Limb (tissue), 2 donors: ENCODE measurements at regions not wholly inside any gene's neighbourhood (a gene's known extent, or its start where the extent isn't known, plus 50 kb on each side); places are given as distances from the start of the nearest gene placed in this dataset.
"Not testable (repeated sequence)": the region's sequence is repeated elsewhere in the genome, so short reads cannot be mapped to it uniquely, and the experiment has no call there.

Experiments
- DNase-seq, 2 donors: peaks; one replicate each; pipeline ENCODE4 v3.0.0-alpha.2; 2016; ENCODE audit errors: extremely low spot score in 2 of 2

DNA sequence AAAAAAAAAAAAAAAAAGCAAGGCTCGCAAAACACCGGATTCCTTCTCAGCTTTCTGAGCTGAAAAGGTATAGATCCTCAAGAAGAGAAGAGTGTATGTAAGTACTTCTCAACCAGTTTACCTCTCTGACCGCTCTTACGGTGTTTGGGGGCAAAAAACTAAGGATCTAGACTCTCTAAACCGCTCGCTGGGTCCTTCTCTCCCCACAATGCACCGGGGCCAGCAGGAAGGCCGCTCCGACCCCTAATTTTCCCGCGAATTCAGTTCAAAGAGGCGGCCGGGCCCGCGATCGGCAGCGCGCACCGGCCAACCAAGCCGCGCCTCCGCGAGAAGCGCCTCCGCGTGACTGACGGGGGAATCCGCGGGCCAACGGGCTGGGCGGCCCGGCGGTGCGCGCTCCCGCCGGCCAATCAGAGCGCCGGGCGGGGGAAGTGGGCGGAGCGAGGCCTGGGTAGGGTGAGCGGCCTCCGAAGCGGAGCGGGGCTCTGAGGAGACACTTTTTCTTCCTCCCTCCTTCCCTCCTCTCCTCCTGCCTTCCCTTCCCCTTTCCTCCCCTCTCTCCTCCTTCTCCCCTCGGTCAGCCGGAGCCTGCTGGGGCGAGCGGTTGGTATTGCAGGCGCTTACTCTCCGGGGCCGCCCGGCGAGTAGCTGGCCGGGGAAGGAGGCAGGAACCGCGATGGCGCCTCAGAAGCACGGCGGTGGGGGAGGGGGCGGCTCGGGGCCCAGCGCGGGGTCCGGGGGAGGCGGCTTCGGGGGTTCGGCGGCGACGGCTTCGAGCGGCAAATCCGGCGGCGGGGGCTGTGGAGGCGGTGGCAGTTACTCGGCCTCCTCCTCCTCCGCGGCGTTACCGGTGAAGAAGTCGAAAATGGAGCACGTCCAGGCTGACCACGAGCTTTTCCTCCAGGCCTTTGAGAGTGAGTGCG is 93.0 kb downstream of the CRLF3 start:
- DNase-seq: peak; percentile 80 to 90

DNA sequence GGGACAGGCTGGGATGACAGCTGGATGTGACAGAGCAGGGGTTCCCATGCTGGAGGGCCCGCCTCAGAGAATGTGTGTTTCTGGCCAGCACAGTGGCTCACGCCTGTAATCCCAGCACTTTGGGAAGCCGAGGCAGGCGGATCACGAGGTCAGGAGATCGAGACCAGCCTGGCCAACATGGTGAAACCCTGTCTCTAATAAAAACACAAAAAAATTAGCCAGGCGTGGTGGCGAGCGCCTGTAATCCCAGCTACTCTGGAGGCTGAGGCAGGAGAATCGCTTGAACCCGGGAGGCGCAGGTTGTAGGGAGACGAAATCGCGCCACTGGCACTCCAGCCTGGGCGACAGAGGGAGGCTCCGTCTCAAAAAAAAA is 93.7 kb downstream of the CRLF3 start:
- not testable (repeated sequence) for DNase-seq

DNA sequence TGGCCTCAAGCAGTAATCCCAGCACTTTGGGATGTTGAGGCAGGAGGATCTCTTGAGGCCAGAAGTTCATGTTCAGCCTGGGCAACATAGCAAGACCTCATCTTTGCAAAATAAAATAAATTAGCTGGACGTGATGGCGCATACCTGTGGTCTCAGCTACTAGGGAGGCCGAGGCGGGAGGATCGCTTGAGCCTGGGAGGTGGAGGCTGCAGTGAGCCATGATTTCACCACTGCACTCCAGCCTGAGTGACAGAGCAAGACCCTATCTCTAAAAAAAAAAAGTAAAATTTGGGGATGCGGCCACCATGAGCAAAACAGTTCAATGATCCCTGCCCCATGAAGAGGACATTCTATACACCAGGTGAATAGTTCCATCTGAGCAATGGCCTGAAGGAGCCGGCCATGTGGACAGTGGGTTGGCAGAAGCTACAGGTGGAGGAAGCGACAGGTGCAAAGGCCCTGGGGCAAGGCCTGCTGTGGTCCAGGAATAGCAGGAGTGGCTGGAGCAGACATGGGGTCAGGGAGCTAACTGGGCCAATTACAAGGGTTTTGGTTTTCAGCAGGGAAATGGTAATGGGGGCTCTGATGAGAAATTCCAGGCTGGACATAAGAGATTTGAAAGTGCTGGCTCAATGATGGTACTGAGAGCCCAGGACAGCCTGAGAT is 94.2 kb downstream of the CRLF3 start:
- DNase-seq: not testable (repeated sequence)

DNA sequence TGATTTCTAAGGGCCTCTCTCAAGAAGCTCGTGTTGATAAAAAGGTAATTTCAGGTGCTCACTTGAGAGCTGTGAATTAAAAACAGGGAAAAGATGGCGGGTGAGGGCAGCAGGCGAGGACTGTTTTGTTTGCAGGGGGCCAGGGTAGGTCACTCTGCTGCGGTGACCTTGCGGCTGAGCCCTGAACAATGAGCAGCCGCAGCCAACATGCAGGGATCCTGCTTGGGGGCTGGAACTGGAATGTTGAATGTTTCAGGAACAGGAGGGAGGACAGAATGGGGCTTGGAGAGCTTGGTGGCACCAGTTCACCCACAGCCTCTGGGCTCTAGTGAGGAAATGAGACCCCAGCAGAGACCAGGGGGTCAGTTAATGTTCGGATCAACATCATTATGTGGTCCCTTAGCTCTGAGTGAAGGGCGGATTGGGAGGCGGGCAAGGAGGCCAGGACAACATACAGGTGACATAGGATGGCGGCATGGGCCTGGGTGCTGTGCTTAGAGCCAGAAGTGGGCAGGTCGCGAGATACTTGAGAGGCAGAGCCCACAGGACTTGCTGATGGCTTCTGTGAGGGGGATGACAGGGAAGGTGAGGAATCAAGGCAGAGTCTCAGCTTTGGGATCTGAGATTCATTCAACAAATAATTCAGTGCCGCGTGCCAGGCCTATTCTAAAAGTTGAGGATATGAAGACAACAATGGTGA is 94.9 kb downstream of the CRLF3 start:
- not testable (repeated sequence) for DNase-seq

DNA sequence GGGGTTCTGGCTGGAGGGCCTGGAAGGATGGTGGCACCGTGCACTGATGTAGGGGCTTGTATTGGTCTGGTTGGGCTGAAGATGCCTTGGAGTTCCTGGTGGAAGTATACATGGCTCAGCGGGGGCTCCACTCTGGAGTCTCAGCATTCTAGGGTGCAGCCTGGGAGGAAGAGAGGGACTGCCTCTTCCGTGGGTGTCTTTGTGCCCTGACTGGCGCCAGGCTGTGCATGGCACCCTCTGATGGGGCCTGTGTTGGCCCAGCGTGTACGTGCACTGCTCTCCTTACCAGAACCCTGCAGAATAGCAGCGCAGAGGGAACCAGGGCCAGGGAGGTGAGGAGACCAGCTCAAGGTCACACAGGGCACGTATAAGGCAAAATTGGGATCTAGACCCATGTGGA is 97.0 kb downstream of the CRLF3 start:
- not testable (repeated sequence) for DNase-seq

DNA sequence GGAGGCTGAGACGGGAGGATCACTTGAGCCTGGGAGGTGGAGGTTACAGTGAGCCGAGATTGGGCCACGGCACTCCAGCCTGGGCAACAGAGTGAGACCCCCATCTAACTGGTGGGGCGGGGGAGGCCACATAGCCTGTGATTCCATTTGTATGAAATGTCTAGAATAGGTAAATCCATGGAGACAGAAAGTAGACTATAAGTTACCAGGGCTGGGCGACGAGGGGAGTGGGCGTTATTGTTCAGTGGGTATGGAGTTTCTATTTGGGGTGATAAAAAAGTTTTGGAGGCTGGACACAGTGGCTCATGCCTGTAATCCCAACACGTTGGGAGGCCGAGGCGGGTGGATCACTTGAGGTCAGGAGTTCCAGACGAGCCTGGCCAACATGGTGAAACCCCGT is 97.8 kb downstream of the CRLF3 start:
- DNase-seq: not testable (repeated sequence)

DNA sequence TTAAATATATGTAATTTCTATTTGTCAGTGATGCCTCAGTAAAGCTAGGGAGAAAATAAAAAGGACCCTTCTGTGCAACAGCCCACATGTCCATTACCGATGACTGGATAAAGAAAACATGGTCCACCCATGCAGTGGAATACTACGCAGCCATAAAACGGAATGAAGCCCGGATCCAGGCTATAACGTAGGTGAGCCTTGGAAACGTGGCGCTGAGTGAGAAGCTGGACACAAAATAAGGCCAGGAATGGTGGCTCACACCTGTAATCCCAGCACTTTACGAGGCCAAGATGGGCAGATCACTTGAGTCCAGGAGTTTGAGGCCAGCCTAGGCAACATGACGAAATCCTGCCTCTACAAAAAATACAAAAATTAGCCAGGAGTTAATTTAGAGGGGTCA is 98.2 kb downstream of the CRLF3 start:
- DNase-seq: not testable (repeated sequence)

DNA sequence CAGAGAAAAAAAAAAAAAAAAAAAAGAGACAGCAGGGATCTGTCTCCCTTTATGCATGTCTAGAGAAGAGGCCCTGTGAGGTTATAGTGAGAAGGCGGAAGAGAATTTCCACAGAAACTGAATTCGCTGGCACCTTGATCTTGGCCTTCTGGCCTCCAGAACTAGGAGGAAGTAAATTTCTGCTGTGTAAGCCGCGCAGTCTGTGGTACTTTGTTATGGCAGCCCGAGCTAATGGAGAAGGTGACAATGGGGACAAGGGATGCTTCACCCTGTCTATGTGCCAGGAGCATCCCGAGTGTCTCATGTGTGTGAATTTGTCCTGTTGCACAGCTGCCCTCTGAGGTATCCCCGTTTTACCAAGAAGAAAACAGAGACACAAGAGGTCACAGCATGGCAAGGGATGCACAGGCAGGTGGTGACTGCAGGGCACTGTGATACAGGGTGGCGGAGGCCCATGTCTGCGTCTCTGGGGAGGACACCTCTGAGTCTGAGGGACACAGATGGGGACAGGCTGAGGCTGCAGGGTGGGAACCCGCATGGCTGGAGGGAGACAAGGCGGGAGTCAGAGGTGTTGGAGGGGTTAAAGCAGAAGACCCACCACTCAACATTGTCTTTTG is 100.3 kb downstream of the CRLF3 start:
- DNase-seq: not testable (repeated sequence)

DNA sequence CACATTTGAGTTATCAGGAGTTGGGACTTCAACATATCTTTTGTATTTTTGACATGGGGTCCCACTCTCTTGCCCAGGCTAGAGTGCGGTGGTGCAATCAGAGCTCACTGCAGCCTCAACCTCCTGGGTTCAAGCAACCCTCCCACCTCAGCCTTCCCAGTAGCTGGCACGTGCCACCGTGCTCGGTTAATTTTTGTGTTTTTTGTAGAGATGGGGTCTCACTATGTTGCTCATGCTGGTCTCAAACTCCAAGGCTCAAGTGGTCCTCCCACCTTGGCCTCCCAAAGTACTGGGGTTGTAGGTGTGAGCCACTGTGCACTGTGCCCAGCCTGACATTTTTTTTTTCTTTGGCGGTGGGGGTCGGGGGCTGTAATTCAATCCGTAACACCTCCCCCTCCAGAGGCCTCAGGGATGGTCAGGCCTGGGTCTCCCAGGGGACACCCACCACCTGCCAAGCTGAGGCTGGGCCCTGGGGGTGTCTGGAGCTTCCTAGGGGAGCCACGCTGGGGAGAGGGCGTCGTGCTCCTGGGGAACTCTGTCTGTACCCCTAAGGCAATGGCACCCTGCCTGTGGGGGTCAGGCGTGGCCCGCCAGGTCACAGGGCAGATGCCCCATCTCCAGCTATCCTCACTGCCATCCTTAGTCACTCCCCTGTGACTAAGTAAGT is 102.2 kb downstream of the CRLF3 start:
- DNase-seq: not testable (repeated sequence)

DNA sequence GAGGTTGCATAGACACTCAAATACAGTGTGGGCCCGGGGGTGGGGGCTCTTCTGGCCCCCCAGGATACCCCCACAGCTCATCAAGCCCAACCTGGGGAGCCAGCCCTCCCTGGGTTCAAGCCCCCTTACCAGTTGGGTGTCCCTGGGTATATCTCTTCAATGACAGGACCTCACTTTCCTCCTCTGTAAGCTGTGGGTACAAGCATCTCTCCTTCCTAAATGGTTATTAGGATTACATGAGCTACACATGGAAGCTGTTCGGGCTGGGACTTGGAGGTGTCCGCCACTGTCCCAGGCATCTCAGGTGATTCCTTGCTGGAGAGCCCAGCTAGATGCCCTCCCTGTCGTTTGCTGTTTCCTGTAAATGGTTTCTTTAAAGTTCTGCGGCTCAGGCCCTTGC is 103.5 kb downstream of the CRLF3 start:
- DNase-seq: not testable (repeated sequence)

DNA sequence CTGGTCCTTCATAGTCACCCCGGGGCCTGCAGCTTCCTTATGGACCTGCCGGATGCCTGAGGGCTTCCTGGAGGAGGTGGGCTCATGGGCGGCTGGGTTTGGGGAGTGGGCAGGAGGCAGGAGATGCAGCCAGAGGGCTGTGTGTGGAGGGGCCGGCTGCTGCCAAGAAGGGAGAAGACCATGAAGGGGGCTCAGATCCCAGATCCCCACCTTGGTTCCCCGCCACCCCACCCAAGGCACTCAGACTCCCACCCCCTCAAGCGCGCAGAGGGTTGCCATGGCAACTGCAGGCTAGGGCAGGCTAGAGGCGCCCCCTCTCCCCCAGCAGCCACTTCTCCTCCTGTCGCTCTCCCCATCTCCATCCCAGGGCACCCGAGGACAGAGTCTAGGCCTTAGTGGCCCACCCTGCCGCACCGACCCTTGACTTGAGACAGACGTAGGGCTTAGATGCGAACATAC is 104.5 kb downstream of the CRLF3 start:
- no peak for DNase-seq

DNA sequence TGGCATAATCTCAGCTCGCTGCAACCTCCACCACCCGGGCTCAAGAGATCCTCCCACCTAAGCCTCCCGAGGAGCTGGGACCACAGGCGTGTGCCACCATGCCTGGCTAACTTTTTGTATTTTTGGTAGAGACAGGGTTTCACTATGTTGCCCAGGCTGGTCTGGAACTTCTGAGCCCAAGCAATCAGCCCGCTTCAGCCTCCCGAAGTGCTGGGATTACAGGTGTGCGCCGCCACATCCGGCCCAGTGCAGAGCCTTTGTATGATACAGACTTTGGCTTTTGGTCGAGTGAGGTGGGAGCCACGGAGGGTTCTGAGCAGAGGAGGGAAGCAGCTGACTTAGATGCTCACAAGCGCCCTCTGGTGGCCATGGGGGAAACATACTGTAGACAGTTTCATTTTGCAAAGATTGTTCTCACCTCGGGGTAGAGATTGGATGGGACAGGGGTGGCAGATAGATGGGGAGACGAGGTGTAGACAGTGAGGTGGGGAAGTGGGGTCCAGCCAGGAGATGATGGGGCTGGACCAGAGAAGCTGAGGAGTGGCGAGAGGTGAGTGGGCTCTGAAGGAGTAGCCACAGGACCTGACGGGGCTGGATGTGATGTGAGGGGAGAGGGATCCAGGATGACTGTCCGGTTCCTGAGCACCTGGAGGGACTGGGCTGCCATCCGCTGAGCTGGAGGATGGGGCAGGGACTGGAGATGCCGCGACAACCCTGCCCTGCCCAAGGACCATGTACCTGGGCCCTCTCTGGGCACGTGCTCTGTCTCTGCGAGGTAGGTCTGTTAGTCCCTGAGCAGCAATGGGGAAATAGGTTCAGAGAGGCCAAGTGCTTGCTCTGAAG is 105.1 kb downstream of the CRLF3 start:
- peak; percentile 19 to 69 for DNase-seq

DNA sequence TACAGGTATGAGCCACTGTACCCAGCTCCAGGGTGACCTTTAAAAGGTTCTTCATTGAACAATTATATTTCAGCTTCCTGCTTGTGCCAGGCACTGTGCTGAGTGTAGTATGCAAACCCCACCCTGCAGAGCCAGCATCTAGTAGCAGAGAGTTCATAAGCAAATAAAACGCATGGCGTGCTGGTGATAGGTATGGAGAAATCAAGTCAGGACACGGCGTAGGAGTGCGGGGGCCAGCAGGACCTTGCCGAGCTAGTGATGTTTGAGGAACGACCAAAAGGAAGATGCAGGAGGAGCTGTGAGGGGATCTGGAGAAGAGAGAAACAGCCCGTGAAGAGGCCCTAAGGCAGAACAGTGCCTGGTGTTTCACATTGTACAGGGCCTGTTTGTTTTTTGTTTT is 105.8 kb downstream of the CRLF3 start:
- peak in 1 of 2 donors; percentile 13 for DNase-seq

DNA sequence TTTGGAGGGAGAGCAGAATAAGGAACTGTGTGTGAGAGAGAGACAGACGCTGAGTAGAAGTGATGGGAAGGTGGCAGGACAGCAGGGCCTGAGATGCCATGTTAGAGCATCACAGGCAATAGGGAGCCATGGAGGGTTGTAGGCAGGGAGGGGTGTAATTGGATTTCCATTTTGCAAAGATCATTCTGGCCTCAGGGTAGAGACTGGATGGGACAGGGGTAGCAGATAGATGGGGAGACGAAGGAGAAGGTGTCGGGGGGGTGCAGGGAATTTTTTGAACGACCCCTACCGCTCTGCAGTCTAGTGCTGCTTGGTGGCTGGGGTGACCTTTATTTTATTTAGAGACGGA is 106.4 kb downstream of the CRLF3 start:
- peak in 1 of 2 donors; percentile 2 for DNase-seq

DNA sequence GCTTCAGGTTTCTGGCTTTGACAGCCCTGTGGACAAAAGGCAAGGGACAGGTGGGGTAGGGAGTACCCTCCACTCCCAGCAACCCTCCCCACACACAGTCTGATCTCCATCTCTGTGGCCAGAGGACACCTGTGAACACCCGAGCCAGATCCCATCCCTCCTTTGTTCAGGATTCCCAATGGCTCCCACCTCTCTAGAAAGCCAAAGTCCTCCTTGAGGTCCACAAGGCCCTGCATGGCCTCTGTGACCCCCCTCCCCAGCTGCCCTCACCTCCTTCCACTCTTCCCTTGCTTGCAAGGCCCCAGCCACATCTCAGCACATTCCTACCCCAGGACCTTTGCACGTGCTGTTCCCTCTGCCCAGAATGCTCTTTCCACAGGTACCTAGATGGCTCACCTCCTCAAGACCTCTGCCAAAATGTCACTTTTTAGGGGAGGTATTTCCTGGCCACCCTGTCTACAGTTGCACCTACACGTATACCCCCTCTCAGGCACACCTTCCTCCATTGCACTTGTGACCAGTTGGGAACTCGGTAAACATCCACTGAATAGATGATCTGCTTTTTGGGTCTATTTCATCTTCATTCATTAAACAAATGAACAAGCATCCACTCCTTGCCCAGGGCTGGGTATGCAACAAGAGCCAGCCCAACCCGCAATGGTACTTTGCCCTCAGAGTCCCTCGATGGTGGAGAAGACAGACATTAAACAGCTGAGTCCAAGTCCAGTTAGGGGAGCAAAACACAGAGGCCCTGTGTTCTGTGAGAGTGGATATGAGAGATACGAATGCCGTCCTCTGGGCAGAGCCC is 107.0 kb downstream of the CRLF3 start:
- peak in 1 of 2 donors; percentile 21 for DNase-seq

DNA sequence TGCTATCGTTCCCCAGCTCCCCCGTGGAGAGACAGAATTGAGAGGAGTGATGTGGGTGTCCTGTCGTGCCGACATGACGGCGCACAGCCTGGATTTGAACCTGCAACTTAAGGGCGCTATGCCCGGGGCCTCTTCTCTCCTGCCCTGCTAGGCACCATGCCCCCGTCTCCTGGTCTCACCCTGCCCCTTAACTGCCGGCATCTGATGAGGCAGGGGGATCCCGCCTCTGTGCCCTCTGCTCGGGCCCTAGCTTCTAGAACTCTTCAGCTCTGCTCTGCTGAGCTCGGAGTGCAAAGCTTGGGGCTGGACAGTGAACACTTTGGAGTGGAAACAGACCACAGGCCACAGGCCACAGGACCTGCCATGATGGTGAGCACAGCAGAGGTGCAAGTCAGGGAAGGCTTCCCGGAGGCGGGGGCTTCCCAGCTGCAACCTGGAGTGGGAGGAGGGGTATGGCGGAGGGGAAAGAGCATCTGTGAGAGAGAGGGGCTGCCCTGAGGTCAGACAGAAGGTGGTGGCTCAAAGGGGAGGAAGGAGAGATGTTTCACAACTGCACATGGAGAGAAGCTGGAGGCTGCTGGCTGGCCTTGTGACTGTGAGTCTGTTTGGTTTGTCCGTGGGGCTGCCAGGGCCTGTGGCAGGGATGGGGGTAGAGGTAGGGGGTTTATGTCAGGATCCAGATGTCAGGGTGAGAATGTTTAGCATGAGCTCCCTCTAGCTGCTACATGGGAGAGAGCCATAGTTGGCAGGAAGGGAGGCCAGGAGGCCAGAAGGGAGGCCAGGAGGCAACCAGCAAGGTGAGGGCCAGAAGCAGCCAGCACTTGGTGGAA is 107.8 kb downstream of the CRLF3 start:
- DNase-seq: peak in 1 of 2 donors; percentile 26

DNA sequence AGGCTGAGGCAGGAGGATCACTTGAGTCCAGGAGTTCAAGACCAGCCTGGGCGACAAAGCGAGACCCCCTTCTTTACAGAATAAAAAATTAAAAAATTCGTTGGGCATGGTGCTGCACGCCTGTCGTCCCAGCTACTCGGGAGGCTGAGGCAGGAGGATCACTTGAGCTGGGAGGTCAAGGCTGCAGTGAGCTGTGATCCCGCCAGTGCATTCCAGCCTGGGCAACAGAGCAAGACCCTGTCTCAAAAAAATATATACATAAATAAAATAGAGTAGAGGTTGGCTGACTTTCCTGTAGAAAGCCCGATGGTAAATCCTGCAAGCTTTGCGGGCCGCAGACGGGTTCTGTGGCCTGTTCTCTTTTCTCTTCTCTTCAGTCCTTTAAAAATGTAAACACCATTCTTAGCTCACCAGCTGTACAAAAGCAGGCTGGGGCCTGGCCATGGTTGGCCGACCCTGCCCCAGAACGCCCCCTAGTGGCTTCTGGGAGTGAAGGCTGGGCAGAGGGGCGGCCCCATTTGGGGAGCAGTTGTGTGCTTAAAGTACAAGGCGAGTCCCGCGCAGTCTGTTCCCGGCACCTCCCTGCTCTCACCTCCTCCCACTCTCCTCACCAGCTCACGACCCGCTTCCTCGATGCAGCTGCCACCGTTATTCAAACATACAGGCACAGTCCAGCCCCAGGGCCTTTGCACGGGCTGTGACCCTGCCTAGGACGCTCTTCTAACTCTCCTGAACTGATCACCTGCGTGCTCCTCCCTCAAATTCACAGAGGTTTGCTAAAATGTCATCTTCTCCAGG is 109.5 kb downstream of the CRLF3 start:
- not testable (repeated sequence) for DNase-seq

DNA sequence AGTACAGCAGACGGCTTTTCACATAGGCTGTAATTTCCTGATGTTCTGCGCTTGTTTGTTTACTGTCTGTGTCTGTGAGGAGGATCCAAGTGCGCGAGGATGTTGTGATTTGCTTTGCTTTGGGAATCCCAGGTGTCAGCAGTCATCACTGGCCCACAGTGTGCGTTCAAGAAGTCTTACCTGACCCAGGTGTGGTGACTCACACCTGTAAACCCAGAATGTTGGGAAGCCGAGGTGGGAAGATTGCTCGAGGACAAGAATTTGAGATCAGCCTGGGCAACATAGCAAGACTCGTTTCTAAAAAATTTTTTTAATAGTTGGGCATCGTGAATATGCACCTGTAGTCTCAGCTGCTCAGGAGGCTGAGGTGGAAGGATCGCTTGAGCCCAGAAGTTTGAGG is 110.7 kb downstream of the CRLF3 start:
- DNase-seq: not testable (repeated sequence)
